Endothelial cell of umbilical vein (primary cell): ENCODE measurements at regions not wholly inside any gene's neighbourhood (a gene's known extent, or its start where the extent isn't known, plus 50 kb on each side); places are given as distances from the start of the nearest gene placed in this dataset.

ENCODE experiments used
- BruUV-seq: library from RNA; stranded (reverse); fragments of 400-500 nt; replicated peaks from 2 replicates; lab custom pipeline; 2021; lab: Mats Ljungman, UMichigan
- CTCF ChIA-PET: fragments of 300-600, 350-600 bp; sonication (Branson Sonifier 250); formaldehyde crosslinking; loops from one replicate; lab custom pipeline; 2021; ENCODE audit warnings: antibody characterized with exemption, inconsistent platforms; lab: Charles Lee
- POLR2A ChIA-PET: fragments of 300-600, 350-600 bp; sonication (Branson Sonifier 250); formaldehyde crosslinking; loops from one replicate; lab custom pipeline; 2021; ENCODE audit warnings: antibody characterized with exemption, inconsistent platforms; lab: Charles Lee
- DNase-seq: peaks from one replicate; pipeline ENCODE4 v3.0.0-alpha.2; 2011; ENCODE audit warnings: low read depth, low spot score
- FAIRE-seq: peaks from 2 replicates; lab custom pipeline; 2011; peaks lifted over from hg19 to GRCh38; lab: Jason Lieb, UNC
- H2AFZ ChIP-seq: 2 replicates; pipeline ENCODE4 v1.6.0; 2012; ENCODE audit warnings: low read depth, low read length, control low read depth, inconsistent platforms
- H3K27ac ChIP-seq: 2 replicates; pipeline ENCODE4 v1.5.1; 2011; ENCODE audit warnings: low read depth, mild to moderate bottlenecking, control low read depth, low read length, moderate library complexity; ENCODE audit not compliant: insufficient read depth
- H3K27me3 ChIP-seq, 2 experiments: 2 replicates each; pipeline versions ENCODE4 v1.6.0 to v1.6.1; 2011; ENCODE audit warnings: low read length in 2 of 2, mixed read lengths in 1 of 2; ENCODE audit not compliant: control insufficient read depth in 2 of 2, insufficient read depth in 2 of 2
- H3K36me3 ChIP-seq, 2 experiments: 2 replicates in 1 of 2; 3 replicates in 1 of 2; pipeline ENCODE4 v1.5.1; 2011; ENCODE audit warnings: low read length in 2 of 2, mild to moderate bottlenecking in 1 of 2, moderate library complexity in 1 of 2; ENCODE audit not compliant: control insufficient read depth in 2 of 2, insufficient read depth in 2 of 2; ENCODE audit errors: extremely low read depth in 1 of 2
- H3K4me1 ChIP-seq: 3 replicates; pipeline ENCODE4 v1.5.1; 2011; ENCODE audit warnings: mild to moderate bottlenecking, low read length; ENCODE audit not compliant: control insufficient read depth, insufficient read depth; ENCODE audit errors: extremely low read depth
- H3K4me2 ChIP-seq: 2 replicates; pipeline ENCODE4 v1.6.1; 2011; ENCODE audit warnings: low read length, control low read depth, mixed read lengths; ENCODE audit not compliant: insufficient read depth
- H3K4me3 ChIP-seq, 3 experiments: fragments of 200-600 bp in 1 of 3; sonication (generic), shearing (Covaris generic) in 1 of 3; replicated peaks in 1 of 3; 2 replicates each; pipeline ENCODE4 v1.5.1; 2011 to 2016; ENCODE audit warnings: control low read depth in 3 of 3, low read length in 3 of 3, mild to moderate bottlenecking in 2 of 3, inconsistent platforms in 1 of 3, low read depth in 1 of 3, moderate library complexity in 1 of 3; ENCODE audit not compliant: insufficient read depth in 1 of 3
- H3K79me2 ChIP-seq: 2 replicates; pipeline ENCODE4 v1.6.0; 2012; ENCODE audit warnings: low read length, inconsistent platforms; ENCODE audit not compliant: control insufficient read depth, insufficient read depth
- H3K9ac ChIP-seq: replicated peaks from 2 replicates; pipeline ENCODE3; 2011; ENCODE audit warnings: low read length, control low read depth; ENCODE audit not compliant: insufficient read depth; ENCODE audit errors: extremely low read depth
- H3K9me1 ChIP-seq: replicated peaks from 3 replicates; pipeline ENCODE4 v1.6.0; 2011; ENCODE audit warnings: mild to moderate bottlenecking, low read length; ENCODE audit not compliant: control insufficient read depth, insufficient read depth; ENCODE audit errors: extremely low read depth
- H3K9me3 ChIP-seq: replicated peaks from 2 replicates; pipeline ENCODE4 v1.5.1; 2012; ENCODE audit warnings: low read length, inconsistent platforms; ENCODE audit not compliant: control insufficient read depth, insufficient read depth
- H4K20me1 ChIP-seq: replicated peaks from 2 replicates; pipeline ENCODE3; 2011; ENCODE audit warnings: mild to moderate bottlenecking, low read length; ENCODE audit not compliant: control insufficient read depth, insufficient read depth; ENCODE audit errors: extremely low read depth
- FOS ChIP-seq: IDR thresholded peaks from 2 replicates; pipeline ENCODE4 v1.6.1; 2011; ENCODE audit warnings: mild to moderate bottlenecking, low read length, moderate library complexity, borderline replicate concordance; ENCODE audit not compliant: insufficient read depth
- GATA2 ChIP-seq: IDR thresholded peaks from 2 replicates; pipeline ENCODE4 v1.7.0; 2011; ENCODE audit warnings: low read depth, mild to moderate bottlenecking, moderate library complexity, mixed read lengths, low read length; ENCODE audit not compliant: insufficient read length, insufficient read depth
- MYC ChIP-seq: IDR thresholded peaks from one replicate; pipeline ENCODE4 v1.6.1; 2011; ENCODE audit warnings: mild to moderate bottlenecking, low read depth, low read length
- POLR2A ChIP-seq: IDR thresholded peaks from 2 replicates; pipeline ENCODE4 v1.6.1; 2012; ENCODE audit warnings: low read depth, mild to moderate bottlenecking, control low read depth, low read length
- POLR2AphosphoS5 ChIP-seq: IDR thresholded peaks from 2 replicates; pipeline ENCODE4 v1.6.1; 2012; ENCODE audit warnings: low read depth, mild to moderate bottlenecking, control low read depth, low read length, moderate library complexity; ENCODE audit not compliant: insufficient read depth
- dilution Hi-C: fragments of 300-500 bp; cut with MboI; formaldehyde crosslinking; loops from one replicate; pipeline ENCODE4 v1.15.0; 2019; ENCODE audit warnings: low sequenced_read_pairs; ENCODE audit not compliant: extremely low pct_ligation_motif_present
- intact Hi-C: fragments of 100-400 bp; cut with micrococcal nuclease; formaldehyde crosslinking; loops from one replicate; pipeline ENCODE4 v1.10.0; 2022
- TF ChIP-seq, protein P1 (sequence below): IDR thresholded peaks from 2 replicates; pipeline ENCODE4 v1.6.1; 2011; ENCODE audit not compliant: insufficient read depth, insufficient read length

- no peaks in the 10 kb centered on the region for H3K36me3 ChIP-seq
- BruUV-seq, result no TSS peak
- intact Hi-C loops, result no loop called here
- no peak overlapping the region for H3K27ac ChIP-seq
- POLR2A ChIA-PET, result no interaction called here
- peak overlapping the region; percentile 58 for H2AFZ ChIP-seq
- no peak overlapping the region for H3K9ac ChIP-seq
- no peaks in the 10 kb centered on the region for H4K20me1 ChIP-seq
- no peak for FAIRE-seq
- TF ChIP-seq FOS, result no peak
- TF ChIP-seq, protein P1, sequence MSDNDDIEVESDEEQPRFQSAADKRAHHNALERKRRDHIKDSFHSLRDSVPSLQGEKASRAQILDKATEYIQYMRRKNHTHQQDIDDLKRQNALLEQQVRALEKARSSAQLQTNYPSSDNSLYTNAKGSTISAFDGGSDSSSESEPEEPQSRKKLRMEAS, result no peak
- no peak for TF ChIP-seq POLR2AphosphoS5
- H3K4me1 ChIP-seq, result no peaks in the 10 kb centered on the region
- no peaks in the 10 kb centered on the region for H3K79me2 ChIP-seq
- no peak overlapping the region for H3K4me3 ChIP-seq
- no peaks in the 10 kb centered on the region for H3K9me1 ChIP-seq
- no peak overlapping the region for H3K4me2 ChIP-seq
- H3K27me3 ChIP-seq, result no peaks in the 10 kb centered on the region
- CTCF ChIA-PET, result interaction anchor here (1.1 to 1.6 kb wide), 2 partner anchors 9 to 11 kb away, joined by 4 to 7 read pairs; no protein-coding TSS in a partner anchor
- no peaks in the 10 kb centered on the region for H3K9me3 ChIP-seq
- DNase-seq, result no peak
- dilution Hi-C loops, result no loop called here
Measured at GRCh38 chr12:76143343-76144244, 59.1 kb upstream of the NAP1L1 start.

DNA sequence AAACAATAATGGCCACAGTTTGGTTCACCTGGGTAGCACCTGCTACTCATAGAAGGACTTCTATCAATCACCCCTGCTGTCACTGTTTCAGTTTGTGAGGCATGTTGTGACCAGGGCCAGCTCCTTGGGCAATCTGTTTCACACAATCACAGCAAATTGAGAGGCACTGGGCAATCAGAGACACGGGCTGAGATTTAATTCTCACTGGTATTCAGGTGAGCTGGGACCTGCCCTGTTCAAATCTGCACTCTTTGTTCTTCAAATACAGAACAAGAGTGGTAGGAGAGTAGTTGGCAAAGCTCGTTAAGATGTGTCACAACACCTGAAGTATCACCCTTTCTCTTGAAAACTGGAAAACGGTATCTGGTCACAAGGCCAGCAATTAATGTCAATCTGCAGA, 57.8 kb upstream of the NAP1L1 start:
- DNase-seq, result no peak
- Histone ChIP-seq H3K9me1 (no peaks in the 10 kb centered on the region), H3K36me3 (no peaks in the 10 kb centered on the region), H3K4me1 (no peaks in the 10 kb centered on the region), H3K4me3 (no peak overlapping the region), H3K27me3 (no peaks in the 10 kb centered on the region), H4K20me1 (no peaks in the 10 kb centered on the region), H2AFZ (no peak overlapping the region), H3K9me3 (no peaks in the 10 kb centered on the region), H3K27ac (no peak overlapping the region), H3K4me2 (no peak overlapping the region), H3K79me2 (no peaks in the 10 kb centered on the region), H3K9ac (no peak overlapping the region)
- ChIA-PET POLR2A (no interaction called here), CTCF (no interaction called here)
- intact Hi-C loops (no loop called here), dilution Hi-C loops (no loop called here)
- no peak for FAIRE-seq
- TF ChIP-seq POLR2A (no peak), GATA2 (no peak), MYC (no peak)
- TF ChIP-seq, protein P1, result no peak
- no TSS peak for BruUV-seq
